K562 (cell line): ENCODE measurements at regions not wholly inside any gene's neighbourhood (a gene's known extent, or its start where the extent isn't known, plus 50 kb on each side); places are given as distances from the start of the nearest gene placed in this dataset.

Experiments used
- BRCA1 ChIP-seq, 2 experiments: fragments of 450-650 bp in 1 of 2; sonication (generic) in 1 of 2; formaldehyde crosslinking in 1 of 2; IDR thresholded peaks; 2 replicates each; pipeline versions ENCODE4 v1.5.0 to v1.6.1; 2017 to 2020; ENCODE audit warnings: mild to moderate bottlenecking in 1 of 2, missing genetic modification reagents in 1 of 2
- FOXK1 ChIP-seq: sonication (generic); formaldehyde crosslinking; IDR thresholded peaks from 2 replicates; pipeline ENCODE4 v1.8.0; 2022; ENCODE audit warnings: missing genetic modification reagents, mild to moderate bottlenecking, borderline replicate concordance
- MTA3 ChIP-seq: fragments of 450-650 bp; formaldehyde crosslinking; IDR thresholded peaks from 2 replicates; pipeline ENCODE4 v1.6.1; 2017; ENCODE audit warnings: mild to moderate bottlenecking, borderline replicate concordance
- MXI1 ChIP-seq: IDR thresholded peaks from 2 replicates; pipeline ENCODE4 v1.6.1; 2011; ENCODE audit warnings: low read depth, mild to moderate bottlenecking, improper control_type of control experiment, low read length
- POLR2A ChIP-seq: fragments of 450-650 bp; conservative IDR thresholded peaks from 2 replicates; pipeline ENCODE4 v1.6.1; 2016
- SETDB1 ChIP-seq: IDR thresholded peaks from one replicate; pipeline ENCODE4 v1.6.1; 2012; ENCODE audit warnings: low read length, control low read depth, inconsistent platforms
- ZBTB11 ChIP-seq, 3 experiments: fragments of 200-800 bp in 1 of 3; fragments of 250-450 bp in 1 of 3; fragments of 450-650 bp in 1 of 3; sonication (Bioruptor Pico) in 1 of 3; sonication (Bioruptor generic) in 1 of 3; formaldehyde crosslinking in 1 of 3; IDR thresholded peaks; 2 replicates each; pipeline versions ENCODE4 v1.6.1 to v1.8.0; 2016 to 2022; ENCODE audit warnings: mild to moderate bottlenecking in 2 of 3, missing genetic modification characterization in 2 of 3, missing compliant biosample characterization in 1 of 3, moderate library complexity in 1 of 3
- TF ChIP-seq, protein P1 (sequence below), 3 experiments: IDR thresholded peaks in 2 of 3; conservative IDR thresholded peaks in 1 of 3; 2 replicates each; pipeline ENCODE4 v1.5.1; 2011 to 2012; ENCODE audit warnings: low read length in 3 of 3, mild to moderate bottlenecking in 3 of 3, control low read depth in 2 of 3, improper control_type of control experiment in 1 of 3, inconsistent platforms in 1 of 3, low read depth in 1 of 3, mixed read lengths in 1 of 3, moderate library complexity in 1 of 3; ENCODE audit not compliant: insufficient read depth in 2 of 3
- TF ChIP-seq, protein P2 (sequence below): fragments of 250-450 bp; sonication (Bioruptor Pico); IDR thresholded peaks from 2 replicates; pipeline ENCODE4 v1.8.0; 2022; ENCODE audit warnings: moderate library complexity, mild to moderate bottlenecking, inconsistent platforms

- TF ChIP-seq ZBTB11 (CRISPR knock-in tag; IDR thresholded peaks at IDR 0.05) (no peak), SETDB1 (no peak), MTA3 (no peak), FOXK1 (CRISPR knock-in tag) (no peak), MXI1 (no peak), BRCA1 (IDR thresholded peaks at IDR 0.05) (no peak), BRCA1 (CRISPR knock-in tag; IDR thresholded peaks at IDR 0.05) (no peak), POLR2A (no peak)
- TF ChIP-seq, protein P1, sequence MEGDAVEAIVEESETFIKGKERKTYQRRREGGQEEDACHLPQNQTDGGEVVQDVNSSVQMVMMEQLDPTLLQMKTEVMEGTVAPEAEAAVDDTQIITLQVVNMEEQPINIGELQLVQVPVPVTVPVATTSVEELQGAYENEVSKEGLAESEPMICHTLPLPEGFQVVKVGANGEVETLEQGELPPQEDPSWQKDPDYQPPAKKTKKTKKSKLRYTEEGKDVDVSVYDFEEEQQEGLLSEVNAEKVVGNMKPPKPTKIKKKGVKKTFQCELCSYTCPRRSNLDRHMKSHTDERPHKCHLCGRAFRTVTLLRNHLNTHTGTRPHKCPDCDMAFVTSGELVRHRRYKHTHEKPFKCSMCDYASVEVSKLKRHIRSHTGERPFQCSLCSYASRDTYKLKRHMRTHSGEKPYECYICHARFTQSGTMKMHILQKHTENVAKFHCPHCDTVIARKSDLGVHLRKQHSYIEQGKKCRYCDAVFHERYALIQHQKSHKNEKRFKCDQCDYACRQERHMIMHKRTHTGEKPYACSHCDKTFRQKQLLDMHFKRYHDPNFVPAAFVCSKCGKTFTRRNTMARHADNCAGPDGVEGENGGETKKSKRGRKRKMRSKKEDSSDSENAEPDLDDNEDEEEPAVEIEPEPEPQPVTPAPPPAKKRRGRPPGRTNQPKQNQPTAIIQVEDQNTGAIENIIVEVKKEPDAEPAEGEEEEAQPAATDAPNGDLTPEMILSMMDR (IDR thresholded peaks at IDR 0.05 in 2 of 3, conservative IDR thresholded peaks at IDR 0.05 in 1 of 3; ENCODE audit: insufficient read depth in 2 of 3, low read depth in 1 of 3, low read length in 3 of 3): no peak
- TF ChIP-seq, protein P2, sequence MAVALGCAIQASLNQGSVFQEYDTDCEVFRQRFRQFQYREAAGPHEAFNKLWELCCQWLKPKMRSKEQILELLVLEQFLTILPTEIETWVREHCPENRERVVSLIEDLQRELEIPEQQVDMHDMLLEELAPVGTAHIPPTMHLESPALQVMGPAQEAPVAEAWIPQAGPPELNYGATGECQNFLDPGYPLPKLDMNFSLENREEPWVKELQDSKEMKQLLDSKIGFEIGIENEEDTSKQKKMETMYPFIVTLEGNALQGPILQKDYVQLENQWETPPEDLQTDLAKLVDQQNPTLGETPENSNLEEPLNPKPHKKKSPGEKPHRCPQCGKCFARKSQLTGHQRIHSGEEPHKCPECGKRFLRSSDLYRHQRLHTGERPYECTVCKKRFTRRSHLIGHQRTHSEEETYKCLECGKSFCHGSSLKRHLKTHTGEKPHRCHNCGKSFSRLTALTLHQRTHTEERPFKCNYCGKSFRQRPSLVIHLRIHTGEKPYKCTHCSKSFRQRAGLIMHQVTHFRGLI (CRISPR knock-in tag): no peak
Observed at GRCh38 chr6:224350-224749, 67.9 kb upstream of the DUSP22 start.
